ENCODE measurements at regions not wholly inside any gene's neighbourhood (a gene's known extent, or its start where the extent isn't known, plus 50 kb on each side); places are given as distances from the start of the nearest gene placed in this dataset.

DNA sequence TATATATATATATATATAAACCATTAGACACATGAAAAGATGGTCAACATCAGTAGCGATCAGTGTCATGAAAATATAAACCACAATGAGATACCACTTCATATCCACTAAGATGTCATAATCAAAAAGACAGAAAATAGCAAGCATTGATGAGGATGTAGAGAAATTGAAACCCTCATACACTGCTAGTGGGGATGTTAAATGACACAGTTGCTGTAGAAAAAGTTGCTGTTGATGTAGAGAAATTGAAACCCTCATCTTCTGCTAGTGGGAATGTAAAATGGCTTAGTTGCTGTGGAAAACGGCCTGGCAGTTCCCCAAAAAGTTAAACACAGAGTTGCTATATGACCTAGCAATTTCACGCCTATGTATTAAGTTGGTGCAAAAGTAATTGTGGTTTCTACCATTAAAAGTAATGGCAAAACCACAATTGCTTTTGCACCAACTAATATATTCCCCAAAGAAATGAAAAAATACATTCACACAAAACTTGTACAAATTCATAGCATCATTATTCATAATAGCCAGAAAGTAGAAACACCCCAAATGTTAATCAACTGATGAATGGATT, 120.5 kb upstream of the ZWINT start:
- Histone ChIP-seq H3K4me1 (no peaks in the 10 kb centered on the region), H3K36me3 (no peaks in the 10 kb centered on the region), H3K9me3 (no peaks in the 10 kb centered on the region), H3K4me3 (no peak overlapping the region), H3K9ac (ENCODE audit: low read depth in 2 of 2, low read length in 2 of 2) (no peak overlapping the region), H3K27me3 (no peaks in the 10 kb centered on the region), H3K27ac (no peak overlapping the region)
- intact Hi-C loops (cut with DNase I): no loop called here
- no peak for DNase-seq
- TF ChIP-seq, protein P1, sequence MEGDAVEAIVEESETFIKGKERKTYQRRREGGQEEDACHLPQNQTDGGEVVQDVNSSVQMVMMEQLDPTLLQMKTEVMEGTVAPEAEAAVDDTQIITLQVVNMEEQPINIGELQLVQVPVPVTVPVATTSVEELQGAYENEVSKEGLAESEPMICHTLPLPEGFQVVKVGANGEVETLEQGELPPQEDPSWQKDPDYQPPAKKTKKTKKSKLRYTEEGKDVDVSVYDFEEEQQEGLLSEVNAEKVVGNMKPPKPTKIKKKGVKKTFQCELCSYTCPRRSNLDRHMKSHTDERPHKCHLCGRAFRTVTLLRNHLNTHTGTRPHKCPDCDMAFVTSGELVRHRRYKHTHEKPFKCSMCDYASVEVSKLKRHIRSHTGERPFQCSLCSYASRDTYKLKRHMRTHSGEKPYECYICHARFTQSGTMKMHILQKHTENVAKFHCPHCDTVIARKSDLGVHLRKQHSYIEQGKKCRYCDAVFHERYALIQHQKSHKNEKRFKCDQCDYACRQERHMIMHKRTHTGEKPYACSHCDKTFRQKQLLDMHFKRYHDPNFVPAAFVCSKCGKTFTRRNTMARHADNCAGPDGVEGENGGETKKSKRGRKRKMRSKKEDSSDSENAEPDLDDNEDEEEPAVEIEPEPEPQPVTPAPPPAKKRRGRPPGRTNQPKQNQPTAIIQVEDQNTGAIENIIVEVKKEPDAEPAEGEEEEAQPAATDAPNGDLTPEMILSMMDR (IDR thresholded peaks at IDR 0.05): no peak

DNA sequence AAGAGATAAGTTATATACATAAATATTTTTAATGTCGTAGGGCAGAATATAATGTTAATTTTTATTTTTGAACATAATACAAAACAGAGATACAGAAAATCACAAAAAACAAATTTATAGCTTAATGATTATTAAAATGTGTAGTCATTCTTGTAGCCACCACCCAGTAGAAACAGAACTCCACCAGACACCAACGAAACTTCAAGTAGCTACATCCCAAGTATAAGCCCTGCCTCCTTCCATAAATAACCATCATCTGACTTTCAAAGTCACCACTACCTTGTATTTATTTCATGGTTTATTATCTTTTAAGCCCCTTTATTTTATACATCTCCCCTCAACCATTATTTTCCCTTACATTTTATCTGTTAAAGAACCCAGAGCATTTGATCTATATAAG, 111.9 kb upstream of the ZWINT start:
- TF ChIP-seq, protein P1 (IDR thresholded peaks at IDR 0.05): no peak
- Histone ChIP-seq H3K27ac (no peak overlapping the region), H3K9ac (ENCODE audit: low read depth in 2 of 2, low read length in 2 of 2) (no peak overlapping the region), H3K4me1 (no peaks in the 10 kb centered on the region), H3K36me3 (no peaks in the 10 kb centered on the region), H3K4me3 (no peak overlapping the region), H3K9me3 (no peaks in the 10 kb centered on the region), H3K27me3 (no peaks in the 10 kb centered on the region)
- intact Hi-C loops (cut with DNase I): no loop called here
- DNase-seq: no peak

DNA sequence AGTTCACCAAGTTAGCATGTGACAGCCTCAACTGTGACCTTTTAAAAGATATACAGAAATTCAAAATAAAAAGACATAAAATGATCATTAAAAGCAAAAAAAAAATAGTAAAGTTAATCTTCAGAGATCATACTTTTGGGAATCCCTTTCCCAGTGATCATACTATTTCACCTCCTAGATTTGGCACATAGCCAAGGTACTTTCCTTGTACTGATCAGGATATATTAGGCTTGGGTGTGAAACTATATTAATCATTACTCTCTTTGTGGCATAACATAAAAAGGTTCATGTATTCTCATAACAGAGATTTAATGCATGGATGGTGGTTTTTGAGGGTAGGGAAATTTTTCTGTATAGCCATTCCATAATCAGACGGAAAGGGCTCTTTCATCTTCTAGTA, 109.6 kb upstream of the ZWINT start:
- H3K4me1 ChIP-seq: no peaks in the 10 kb centered on the region
- no peaks in the 10 kb centered on the region for H3K36me3 ChIP-seq
- TF ChIP-seq, protein P1 (IDR thresholded peaks at IDR 0.05): no peak
- intact Hi-C loops (cut with DNase I): no loop called here
- no peak overlapping the region for H3K4me3 ChIP-seq
- H3K27ac ChIP-seq: no peak overlapping the region
- no peak for DNase-seq
- H3K9ac ChIP-seq (ENCODE audit: low read depth in 2 of 2, low read length in 2 of 2): no peak overlapping the region
- no peaks in the 10 kb centered on the region for H3K27me3 ChIP-seq
- no peaks in the 10 kb centered on the region for H3K9me3 ChIP-seq

DNA sequence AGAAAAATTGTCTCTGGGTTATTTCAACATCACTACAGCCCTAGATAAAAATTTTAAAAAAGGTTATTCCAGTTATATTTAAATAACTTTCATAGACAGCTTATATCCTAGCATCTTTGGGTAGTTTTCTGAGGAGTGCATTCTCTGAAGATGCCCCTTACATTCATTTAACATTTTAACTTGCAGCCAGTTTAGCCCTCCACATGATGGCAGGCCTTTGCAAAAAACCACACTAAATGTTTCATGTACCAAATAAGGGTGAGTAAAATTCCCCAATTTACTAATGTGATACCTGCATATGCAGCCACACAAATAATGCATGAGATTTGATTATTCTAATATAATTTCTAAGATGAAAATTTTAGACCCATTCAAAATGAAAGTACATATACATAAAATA, 108.4 kb upstream of the ZWINT start:
- intact Hi-C loops (cut with DNase I): no loop called here
- Histone ChIP-seq H3K4me3 (no peak overlapping the region), H3K27me3 (no peaks in the 10 kb centered on the region), H3K9ac (ENCODE audit: low read depth in 2 of 2, low read length in 2 of 2) (no peak overlapping the region), H3K27ac (no peak overlapping the region), H3K9me3 (no peaks in the 10 kb centered on the region), H3K36me3 (no peaks in the 10 kb centered on the region), H3K4me1 (no peaks in the 10 kb centered on the region)
- TF ChIP-seq, protein P1 (IDR thresholded peaks at IDR 0.05): no peak
- no peak for DNase-seq

DNA sequence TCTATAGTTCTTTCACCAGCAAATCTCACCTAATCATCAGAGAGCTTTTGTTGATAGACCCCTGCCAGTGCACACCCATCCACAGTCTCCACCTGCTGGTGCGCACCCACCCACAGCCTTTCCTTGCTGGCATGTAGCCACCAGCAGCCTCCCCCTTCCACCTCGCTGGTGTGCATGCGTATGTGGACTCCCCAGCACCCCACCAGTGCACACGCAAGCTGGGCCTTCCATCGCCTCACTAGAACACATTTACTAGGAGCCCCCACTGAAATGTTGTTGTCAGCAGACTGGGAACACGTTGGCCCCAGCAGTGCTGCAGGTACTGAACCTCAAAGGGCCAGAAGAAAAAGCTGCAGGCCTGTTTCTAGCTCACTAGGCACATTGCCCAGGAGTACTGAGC, 104.9 kb upstream of the ZWINT start:
- no peak overlapping the region for H3K4me3 ChIP-seq

More for the DNA sequence above, 104.9 kb upstream of the ZWINT start:
- H3K36me3 ChIP-seq: no peaks in the 10 kb centered on the region
- intact Hi-C loops (cut with DNase I): no loop called here
- TF ChIP-seq, protein P1 (IDR thresholded peaks at IDR 0.05): no peak
- H3K4me1 ChIP-seq: no peaks in the 10 kb centered on the region
- H3K9ac ChIP-seq (ENCODE audit: low read depth in 2 of 2, low read length in 2 of 2): no peak overlapping the region
- no peaks in the 10 kb centered on the region for H3K27me3 ChIP-seq
- H3K27ac ChIP-seq: no peak overlapping the region
- H3K9me3 ChIP-seq: no peaks in the 10 kb centered on the region
- DNase-seq: no peak
